Neuronal stem cell (in vitro differentiated cells): ENCODE measurements at regions not wholly inside any gene's neighbourhood (a gene's known extent, or its start where the extent isn't known, plus 50 kb on each side); places are given as distances from the start of the nearest gene placed in this dataset.

Experiments
- DNase-seq: peaks from one replicate; pipeline ENCODE4 v3.0.0-alpha.2; 2013; ENCODE audit warnings: low spot score
- H2AFZ ChIP-seq: one replicate; pipeline ENCODE4 v1.6.1; 2013; ENCODE audit warnings: mild to moderate bottlenecking, low read length, inconsistent platforms
- H2AK5ac ChIP-seq: 2 replicates; pipeline ENCODE4 v1.6.1; 2013; ENCODE audit warnings: low read depth, mild to moderate bottlenecking, inconsistent platforms, low read length, moderate library complexity, mixed read lengths
- H2BK120ac ChIP-seq: 2 replicates; pipeline ENCODE4 v1.6.1; 2013; ENCODE audit warnings: low read depth, mild to moderate bottlenecking, inconsistent platforms, low read length, moderate library complexity, mixed read lengths
- H2BK12ac ChIP-seq: one replicate; pipeline ENCODE4 v1.6.1; 2013; ENCODE audit warnings: low read length, inconsistent platforms
- H2BK15ac ChIP-seq: 2 replicates; pipeline ENCODE4 v1.6.1; 2013; ENCODE audit warnings: mild to moderate bottlenecking, low read length, inconsistent platforms, mixed read lengths
- H2BK5ac ChIP-seq: one replicate; pipeline ENCODE4 v1.6.1; 2013; ENCODE audit warnings: inconsistent platforms, mild to moderate bottlenecking, low read length, moderate library complexity
- H3K14ac ChIP-seq: one replicate; pipeline ENCODE4 v1.6.1; 2013; ENCODE audit warnings: low read length, inconsistent platforms
- H3K18ac ChIP-seq: 2 replicates; pipeline ENCODE4 v1.6.1; 2013; ENCODE audit warnings: low read length, inconsistent platforms
- H3K23ac ChIP-seq: 2 replicates; pipeline ENCODE4 v1.6.1; 2013; ENCODE audit warnings: low read depth, mild to moderate bottlenecking, mixed read lengths, low read length, inconsistent platforms; ENCODE audit not compliant: poor library complexity
- H3K27ac ChIP-seq: replicated peaks from 3 replicates; pipeline ENCODE4 v1.5.1; 2013; ENCODE audit warnings: low read length, inconsistent platforms
- H3K27me3 ChIP-seq, 3 experiments: 2 replicates each; pipeline ENCODE4 v1.6.1; 2013; ENCODE audit warnings: low read length in 3 of 3, mild to moderate bottlenecking in 2 of 3, inconsistent platforms in 1 of 3, low read depth in 1 of 3, mixed read lengths in 1 of 3, moderate library complexity in 1 of 3; ENCODE audit not compliant: control insufficient read depth in 3 of 3, insufficient read depth in 3 of 3
- H3K36me3 ChIP-seq, 2 donors: replicated peaks in 1 of 2; 2 replicates each; pipeline ENCODE4 v1.6.1; 2013; ENCODE audit warnings: low read length in 2 of 2; ENCODE audit not compliant: control insufficient read depth in 2 of 2, insufficient read depth in 2 of 2
- H3K4ac ChIP-seq: 2 replicates; pipeline ENCODE4 v1.6.1; 2013; ENCODE audit warnings: inconsistent platforms, mild to moderate bottlenecking, low read length, moderate library complexity
- H3K4me1 ChIP-seq, 2 donors: 1 replicate in 1 of 2; 2 replicates in 1 of 2; pipeline ENCODE4 v1.6.1; 2013; ENCODE audit warnings: low read length in 2 of 2, low read depth in 1 of 2; ENCODE audit not compliant: control insufficient read depth in 2 of 2, insufficient read depth in 1 of 2
- H3K4me2 ChIP-seq: one replicate; pipeline ENCODE4 v1.6.1; 2013; ENCODE audit warnings: mild to moderate bottlenecking, low read length, inconsistent platforms; ENCODE audit not compliant: insufficient read depth, poor library complexity, severe bottlenecking
- H3K4me3 ChIP-seq, 2 donors: 2 replicates each; pipeline ENCODE4 v1.5.1; 2013; ENCODE audit warnings: low read length in 2 of 2, mild to moderate bottlenecking in 2 of 2, inconsistent platforms in 1 of 2, moderate library complexity in 1 of 2
- H3K79me1 ChIP-seq: one replicate; pipeline ENCODE4 v1.6.1; 2013; ENCODE audit warnings: low read depth, mild to moderate bottlenecking, inconsistent platforms, low read length, moderate library complexity
- H3K9ac ChIP-seq: one replicate; pipeline ENCODE4 v1.6.1; 2013; ENCODE audit warnings: mild to moderate bottlenecking, low read depth, low read length, inconsistent platforms; ENCODE audit not compliant: poor library complexity
- H3K9me3 ChIP-seq, 2 donors: replicated peaks in 1 of 2; 2 replicates each; pipeline versions ENCODE3 to v1.6.1; 2013; ENCODE audit warnings: low read length in 2 of 2, mild to moderate bottlenecking in 2 of 2, inconsistent platforms in 1 of 2, low read depth in 1 of 2, mixed read lengths in 1 of 2, moderate library complexity in 1 of 2; ENCODE audit not compliant: control insufficient read depth in 2 of 2, insufficient read depth in 1 of 2
- H4K8ac ChIP-seq: one replicate; pipeline ENCODE4 v1.6.1; 2013; ENCODE audit warnings: low read depth, mild to moderate bottlenecking, inconsistent platforms, low read length, moderate library complexity
- H4K91ac ChIP-seq: one replicate; pipeline ENCODE4 v1.6.1; 2013; ENCODE audit warnings: low read length, low read depth, mild to moderate bottlenecking, inconsistent platforms; ENCODE audit not compliant: poor library complexity
- WGBS, 2 donors: extraction: QIAGEN DNeasy Blood & Tissue Kit; methylation state at CpG; one replicate each; pipeline ENCODE4 v1.1.7; 2013; ENCODE audit warnings: missing lambda C conversion rate in 2 of 2, mixed read lengths in 1 of 2; ENCODE audit not compliant: insufficient read length in 2 of 2, insufficient replicate concordance in 1 of 2; ENCODE audit errors: extremely low coverage in 2 of 2; 5-methylcytosine and 5-hydroxymethylcytosine counted together

DNA sequence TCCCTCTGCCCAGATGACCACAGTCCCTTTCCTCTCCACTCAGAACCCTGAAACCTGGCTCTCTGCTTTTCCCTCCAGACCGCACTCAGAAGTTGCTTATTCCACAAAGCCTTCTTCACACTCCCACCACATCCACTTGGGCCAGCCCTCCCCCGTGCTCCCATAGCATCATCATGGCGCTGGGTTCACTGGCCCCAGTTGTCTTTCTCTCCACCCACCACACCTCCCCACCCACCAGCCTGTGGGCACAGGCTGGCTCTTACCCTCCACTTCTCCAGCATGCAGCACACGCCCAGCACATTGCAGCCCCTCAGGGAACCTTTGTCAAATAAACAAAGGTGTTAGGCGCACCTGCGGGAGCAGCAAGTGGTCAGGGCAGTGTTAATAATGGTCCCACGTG lies 130.0 kb downstream of the KATNIP start:
- Histone ChIP-seq H2BK12ac (no peak overlapping the region), H3K14ac (peak overlapping the region; percentile 60), H2BK120ac (no peak overlapping the region), H2AK5ac (no peak overlapping the region), H3K79me1 (peaks cover 3% of the 10 kb centered on the region), H3K18ac (no peak overlapping the region), H2BK15ac (no peak overlapping the region), H4K8ac (no peak overlapping the region), H3K9ac (no peak overlapping the region), H4K91ac (no peak overlapping the region), H3K27me3 (peaks cover 0 to 1% (median 0%) of the 10 kb centered on the region in 3 experiments), H2AFZ (no peak overlapping the region), H3K4me1 (peaks cover 0 to 2% of the 10 kb centered on the region in 2 donors), H3K27ac (no peak overlapping the region), H3K4me3 (peak overlapping the region in 1 of 2 donors; percentile 4), H2BK5ac (no peak overlapping the region), H3K36me3 (peaks cover 10 to 33% of the 10 kb centered on the region in 2 donors), H3K9me3 (no peaks in the 10 kb centered on the region), H3K4ac (no peak overlapping the region), H3K23ac (no peak overlapping the region), H3K4me2 (no peak overlapping the region)
- WGBS, 2 donors: no CpG with 5 or more reads among the region's 7 CpGs
- DNase-seq: no peak

DNA sequence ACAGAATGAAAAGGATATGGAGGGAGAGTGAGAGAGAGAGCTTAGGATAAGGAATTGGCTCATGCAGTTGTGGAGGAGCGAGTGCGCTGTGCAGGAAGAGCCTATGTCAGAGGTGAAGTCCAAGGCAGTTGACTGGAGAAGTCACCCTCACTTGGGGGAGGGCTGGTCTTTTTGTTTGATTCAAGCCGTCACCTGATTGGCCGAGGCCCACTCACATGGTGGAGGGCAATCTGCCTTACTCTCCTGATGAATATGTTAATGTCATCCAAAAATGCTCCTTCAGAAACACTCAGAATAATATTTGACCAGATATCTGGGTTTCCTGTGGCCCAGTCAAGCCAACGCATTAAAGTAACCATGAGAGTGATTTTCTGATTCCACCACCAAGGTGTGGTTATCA lies 131.7 kb downstream of the KATNIP start:
- Histone ChIP-seq H3K4ac (no peak overlapping the region), H3K27ac (no peak overlapping the region), H2BK5ac (no peak overlapping the region), H3K23ac (no peak overlapping the region), H2BK12ac (no peak overlapping the region), H3K14ac (no peak overlapping the region), H4K91ac (no peak overlapping the region), H2AK5ac (no peak overlapping the region), H2BK120ac (no peak overlapping the region), H3K36me3 (peaks cover 12 to 33% of the 10 kb centered on the region in 2 donors), H3K4me3 (no peak overlapping the region), H3K79me1 (peaks cover 3% of the 10 kb centered on the region), H4K8ac (no peak overlapping the region), H3K4me2 (no peak overlapping the region), H3K9me3 (no peaks in the 10 kb centered on the region), H3K18ac (no peak overlapping the region), H3K27me3 (peaks cover 0 to 1% (median 0%) of the 10 kb centered on the region in 3 experiments), H2AFZ (no peak overlapping the region), H3K9ac (no peak overlapping the region), H3K4me1 (peaks cover 0 to 2% of the 10 kb centered on the region in 2 donors), H2BK15ac (no peak overlapping the region)
- DNase-seq: no peak
- no CpG with 5 or more reads among the region's 5 CpGs for WGBS, 2 donors

DNA sequence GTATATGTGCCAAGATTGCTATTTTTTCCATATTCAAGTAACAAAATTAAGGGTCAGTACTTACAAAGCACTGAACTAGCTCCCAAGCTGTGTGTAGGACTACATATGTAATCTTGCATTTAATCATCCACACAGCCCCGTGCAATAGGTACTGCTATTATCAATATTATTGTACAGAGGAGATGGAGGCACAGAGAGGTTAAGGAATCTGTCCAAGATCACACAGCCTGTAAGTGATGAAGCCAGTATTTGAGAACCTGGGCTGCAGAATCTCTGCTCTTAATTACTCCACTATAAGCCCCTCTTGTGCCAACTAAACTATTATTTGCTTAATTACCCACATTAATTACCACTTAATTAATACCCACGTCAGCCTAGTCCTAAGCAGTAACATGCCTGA lies 134.1 kb downstream of the KATNIP start:
- Histone ChIP-seq H3K79me1 (peaks cover 3% of the 10 kb centered on the region), H3K27ac (no peak overlapping the region), H3K14ac (no peak overlapping the region), H3K36me3 (peaks cover 8 to 16% of the 10 kb centered on the region in 2 donors), H3K4me2 (no peak overlapping the region), H2BK5ac (no peak overlapping the region), H4K91ac (no peak overlapping the region), H2BK120ac (no peak overlapping the region), H3K18ac (no peak overlapping the region), H3K23ac (no peak overlapping the region), H2AK5ac (no peak overlapping the region), H2BK15ac (no peak overlapping the region), H3K9ac (no peak overlapping the region), H3K4me1 (peaks cover 0 to 2% of the 10 kb centered on the region in 2 donors), H3K4me3 (no peak overlapping the region), H3K4ac (no peak overlapping the region), H4K8ac (no peak overlapping the region), H3K9me3 (no peaks in the 10 kb centered on the region), H2AFZ (no peak overlapping the region), H3K27me3 (peaks cover 0 to 1% (median 0%) of the 10 kb centered on the region in 3 experiments), H2BK12ac (no peak overlapping the region)
- WGBS, 2 donors: no CpG with 5 or more reads among the region's 2 CpGs
- DNase-seq: no peak

DNA sequence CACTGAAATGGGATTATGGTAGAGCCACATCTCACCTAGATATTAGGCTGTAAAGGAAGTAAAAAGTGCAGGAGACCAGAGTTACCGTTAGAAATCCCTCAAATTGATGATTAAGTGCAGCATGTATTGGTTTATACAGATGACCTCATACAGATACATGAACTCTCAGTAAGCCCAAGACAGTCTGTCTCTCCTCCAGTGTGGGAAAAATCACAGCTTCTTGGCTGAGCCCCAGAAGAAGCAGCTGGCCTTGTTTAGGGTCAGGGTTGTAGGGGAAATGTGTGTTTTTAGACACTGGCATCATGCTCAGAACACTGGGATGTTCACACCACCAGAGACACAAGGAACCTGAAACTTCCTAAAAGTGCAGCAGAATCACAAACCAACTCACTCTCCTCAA lies 135.9 kb downstream of the KATNIP start:
- no peaks in the 10 kb centered on the region for H3K9me3 ChIP-seq
- H3K9ac ChIP-seq: no peak overlapping the region
- H3K79me1 ChIP-seq: peaks cover 3% of the 10 kb centered on the region
- H3K27me3 ChIP-seq: peaks cover 0 to 1% (median 0%) of the 10 kb centered on the region in 3 experiments
- no peak overlapping the region for H2BK120ac ChIP-seq
- H2AK5ac ChIP-seq: no peak overlapping the region
- H2BK15ac ChIP-seq: no peak overlapping the region
- no peak overlapping the region for H4K91ac ChIP-seq
- no peak overlapping the region for H4K8ac ChIP-seq
- DNase-seq: no peak
- H3K4me2 ChIP-seq: no peak overlapping the region
- H2AFZ ChIP-seq: no peak overlapping the region
- no peak overlapping the region for H2BK12ac ChIP-seq
- no peak overlapping the region for H3K4ac ChIP-seq
- no peak overlapping the region for H3K4me3 ChIP-seq
- H2BK5ac ChIP-seq: no peak overlapping the region
- peaks cover 8 to 14% of the 10 kb centered on the region in 2 donors for H3K36me3 ChIP-seq
- H3K14ac ChIP-seq: no peak overlapping the region
- no peak overlapping the region for H3K23ac ChIP-seq
- no peak overlapping the region for H3K27ac ChIP-seq
- no peak overlapping the region for H3K18ac ChIP-seq
- WGBS, 2 donors: no CpG with 5 or more reads among the region's 1 CpG
- peaks cover 0 to 2% of the 10 kb centered on the region in 2 donors for H3K4me1 ChIP-seq
